GM23248 (cell line): ENCODE measurements at regions not wholly inside any gene's neighbourhood (a gene's known extent, or its start where the extent isn't known, plus 50 kb on each side); places are given as distances from the start of the nearest gene placed in this dataset.

Source experiments
- DNase-seq: peaks from one replicate; pipeline ENCODE4 v3.0.0-alpha.2; 2015
- H2AFZ ChIP-seq: fragments of 200-600 bp; sonication (generic); 2 replicates; pipeline ENCODE4 v1.6.1; 2016; ENCODE audit warnings: antibody characterized with exemption
- H3F3A ChIP-seq: fragments of 200-600 bp; sonication (generic); 2 replicates; pipeline ENCODE4 v1.6.1; 2016; ENCODE audit warnings: mild to moderate bottlenecking, antibody characterized with exemption, mixed run types; ENCODE audit not compliant: insufficient read depth
- H3K27ac ChIP-seq: fragments of 200-600 bp; sonication (generic); 2 replicates; pipeline ENCODE4 v1.5.1; 2016; ENCODE audit warnings: mild to moderate bottlenecking
- H3K27me3 ChIP-seq: fragments of 200-600 bp; sonication (generic); replicated peaks from 2 replicates; pipeline ENCODE4 v1.6.1; 2016; ENCODE audit warnings: mild to moderate bottlenecking; ENCODE audit not compliant: insufficient read depth
- H3K36me3 ChIP-seq: fragments of 200-600 bp; sonication (generic); 2 replicates; pipeline ENCODE4 v1.6.1; 2016; ENCODE audit warnings: low read depth, mild to moderate bottlenecking
- H3K4me1 ChIP-seq: fragments of 200-600 bp; sonication (generic); 2 replicates; pipeline ENCODE4 v1.6.1; 2016; ENCODE audit warnings: mild to moderate bottlenecking; ENCODE audit not compliant: insufficient read depth
- H3K4me2 ChIP-seq: fragments of 200-600 bp; sonication (generic); one replicate; pipeline ENCODE4 v1.6.1; 2016; ENCODE audit warnings: mild to moderate bottlenecking; ENCODE audit not compliant: unreplicated experiment
- H3K4me3 ChIP-seq: fragments of 200-600 bp; sonication (generic); 2 replicates; pipeline ENCODE4 v1.5.1; 2016; ENCODE audit warnings: mild to moderate bottlenecking
- H3K79me2 ChIP-seq: fragments of 200-600 bp; sonication (generic); 2 replicates; pipeline ENCODE4 v1.6.1; 2016; ENCODE audit warnings: mild to moderate bottlenecking; ENCODE audit not compliant: insufficient read depth
- H3K9ac ChIP-seq: fragments of 200-600 bp; sonication (generic); 2 replicates; pipeline ENCODE4 v1.6.1; 2016; ENCODE audit warnings: mild to moderate bottlenecking
- H3K9me2 ChIP-seq: fragments of 200-600 bp; sonication (generic); 2 replicates; pipeline ENCODE4 v1.6.1; 2016; ENCODE audit warnings: mixed run types, mild to moderate bottlenecking, moderate library complexity; ENCODE audit not compliant: insufficient read depth
- H3K9me3 ChIP-seq: fragments of 200-600 bp; sonication (generic); one replicate; pipeline ENCODE4 v1.6.1; 2017; ENCODE audit warnings: low read depth
- H4K20me1 ChIP-seq: fragments of 200-600 bp; sonication (generic); 2 replicates; pipeline ENCODE4 v1.6.0; 2016; ENCODE audit not compliant: insufficient read depth
- EZH2 ChIP-seq: fragments of 200-600 bp; sonication (generic); IDR thresholded peaks from 2 replicates; pipeline ENCODE4 v1.6.1; 2018; ENCODE audit warnings: antibody characterized with exemption, mild to moderate bottlenecking; ENCODE audit not compliant: insufficient read depth, poor library complexity, severe bottlenecking
- EZH2phosphoT487 ChIP-seq: fragments of 200-600 bp; sonication (generic); IDR thresholded peaks from 2 replicates; pipeline ENCODE4 v1.6.1; 2018; ENCODE audit warnings: antibody characterized with exemption, moderate library complexity, mild to moderate bottlenecking, low read depth; ENCODE audit not compliant: insufficient read depth
- WGBS, 2 experiments: methylation state at CpG; one replicate each; pipeline ENCODE4 v1.1.6; 2015 to 2017; ENCODE audit warnings: low lambda C conversion rate in 2 of 2, low coverage in 1 of 2; ENCODE audit errors: missing lambda C conversion rate in 2 of 2; 5-methylcytosine and 5-hydroxymethylcytosine counted together
- in situ Hi-C: fragments of 300-500 bp; cut with MboI; formaldehyde crosslinking; loops from 2 replicates; pipeline ENCODE4 v1.15.0; 2020

DNA sequence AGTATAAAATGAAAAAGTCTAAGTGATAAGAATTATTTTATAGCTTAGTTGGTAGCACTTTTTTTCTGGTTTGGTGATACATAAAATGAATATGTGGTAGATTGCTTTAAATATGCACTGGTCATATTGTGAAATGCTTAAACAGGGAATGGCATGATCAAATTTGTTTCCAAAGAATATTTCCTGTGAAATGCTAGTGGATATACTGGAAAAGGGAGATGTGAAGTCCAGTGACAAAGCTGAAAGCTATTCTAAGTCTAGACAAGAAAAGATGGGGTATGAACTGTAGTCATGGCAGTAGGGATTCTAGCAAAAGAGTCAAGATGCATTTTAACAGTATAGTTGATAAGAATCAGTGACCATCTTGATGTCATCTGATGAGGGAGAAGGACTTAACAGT is 98.9 kb upstream of the MME start:
- Histone ChIP-seq H3F3A (0 out of 2 replicates have a peak, but pooled peaks cover 6% of the 10 kb centered on the region), H3K27ac (peak overlapping the region; percentile 34), H3K36me3 (no peaks in the 10 kb centered on the region), H4K20me1 (no peaks in the 10 kb centered on the region), H3K4me1 (peaks cover 17% of the 10 kb centered on the region), H3K27me3 (no peaks in the 10 kb centered on the region), H3K4me2 (no peak overlapping the region), H3K4me3 (no peak overlapping the region), H3K9me3 (no peaks in the 10 kb centered on the region), H2AFZ (peak overlapping the region; percentile 38; the same call in 1 of the 2 replicates), H3K9me2 (no peaks in the 10 kb centered on the region), H3K9ac (no peak overlapping the region), H3K79me2 (no peaks in the 10 kb centered on the region)
- DNase-seq = peak; percentile 59
- in situ Hi-C loops = no loop called here
- no peak for TF ChIP-seq EZH2phosphoT487
- no peak for TF ChIP-seq EZH2

DNA sequence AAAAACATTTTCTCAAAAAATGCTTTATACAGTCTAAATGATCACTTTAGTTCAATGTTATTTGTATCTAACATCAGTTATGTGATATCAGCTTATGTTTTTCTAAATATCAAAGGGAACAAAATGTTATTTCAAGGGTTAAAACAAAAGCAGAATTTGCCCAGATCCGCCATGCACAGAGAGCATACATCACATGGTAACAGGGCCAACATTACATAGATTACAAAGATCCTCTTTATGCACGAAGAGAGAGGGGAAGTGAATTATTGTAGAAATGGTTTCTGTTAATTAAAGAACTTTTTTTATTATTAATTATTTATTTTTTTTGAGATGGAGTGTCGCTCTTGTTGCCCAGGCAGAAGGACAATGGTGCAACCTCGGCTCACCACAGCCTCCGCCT is 100.8 kb upstream of the MME start:
- no peaks in the 10 kb centered on the region for H3K36me3 ChIP-seq
- H3F3A ChIP-seq = 0 out of 2 replicates have a peak, but pooled peaks cover 6% of the 10 kb centered on the region
- H3K9ac ChIP-seq = no peak overlapping the region
- in situ Hi-C loops = no loop called here
- no peaks in the 10 kb centered on the region for H3K9me2 ChIP-seq
- H3K4me2 ChIP-seq = no peak overlapping the region
- no peak for DNase-seq
- H4K20me1 ChIP-seq = no peaks in the 10 kb centered on the region
- H2AFZ ChIP-seq = no peak overlapping the region
- no peak overlapping the region for H3K27ac ChIP-seq
- H3K9me3 ChIP-seq = no peaks in the 10 kb centered on the region
- peaks cover 17% of the 10 kb centered on the region for H3K4me1 ChIP-seq
- 88 to 90% methylated on average over 5 of the region's 5 CpGs for WGBS, 2 experiments
- H3K4me3 ChIP-seq = no peak overlapping the region
- no peaks in the 10 kb centered on the region for H3K27me3 ChIP-seq
- TF ChIP-seq EZH2 = no peak
- TF ChIP-seq EZH2phosphoT487 = no peak
- H3K79me2 ChIP-seq = no peaks in the 10 kb centered on the region

DNA sequence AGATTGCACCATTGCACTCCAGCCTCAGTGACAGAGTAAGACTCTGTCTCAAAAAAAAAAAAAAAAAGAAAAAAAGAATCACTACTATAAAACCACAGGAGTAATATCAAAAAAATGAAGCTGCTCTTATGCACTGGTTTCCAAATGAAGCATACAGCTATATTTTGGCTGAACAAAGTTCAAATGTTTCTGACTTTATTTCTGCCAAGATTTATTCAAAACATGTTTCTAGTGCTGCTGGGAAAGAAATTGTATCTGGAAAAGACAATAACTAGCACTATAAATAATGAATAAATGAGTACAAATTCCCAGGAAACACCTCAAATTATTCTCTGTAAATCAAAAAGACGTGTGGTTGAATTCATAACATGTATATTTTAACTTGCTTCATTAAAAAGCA is 102.5 kb upstream of the MME start:
- Histone ChIP-seq H3F3A (peaks cover 20% of the 10 kb centered on the region; the same call in 1 of the 2 replicates), H3K36me3 (no peaks in the 10 kb centered on the region), H3K9me3 (no peaks in the 10 kb centered on the region), H3K27ac (no peak overlapping the region), H3K4me2 (no peak overlapping the region), H3K27me3 (no peaks in the 10 kb centered on the region), H3K79me2 (no peaks in the 10 kb centered on the region), H2AFZ (no peak overlapping the region), H4K20me1 (no peaks in the 10 kb centered on the region), H3K4me3 (no peak overlapping the region), H3K9ac (no peak overlapping the region), H3K4me1 (peaks cover 32% of the 10 kb centered on the region), H3K9me2 (no peaks in the 10 kb centered on the region)
- WGBS, 2 experiments = 32 to 33% methylated on average over 1 of the region's 1 CpG
- TF ChIP-seq EZH2phosphoT487 (no peak), EZH2 (no peak)
- no peak for DNase-seq
- in situ Hi-C loops = no loop called here

DNA sequence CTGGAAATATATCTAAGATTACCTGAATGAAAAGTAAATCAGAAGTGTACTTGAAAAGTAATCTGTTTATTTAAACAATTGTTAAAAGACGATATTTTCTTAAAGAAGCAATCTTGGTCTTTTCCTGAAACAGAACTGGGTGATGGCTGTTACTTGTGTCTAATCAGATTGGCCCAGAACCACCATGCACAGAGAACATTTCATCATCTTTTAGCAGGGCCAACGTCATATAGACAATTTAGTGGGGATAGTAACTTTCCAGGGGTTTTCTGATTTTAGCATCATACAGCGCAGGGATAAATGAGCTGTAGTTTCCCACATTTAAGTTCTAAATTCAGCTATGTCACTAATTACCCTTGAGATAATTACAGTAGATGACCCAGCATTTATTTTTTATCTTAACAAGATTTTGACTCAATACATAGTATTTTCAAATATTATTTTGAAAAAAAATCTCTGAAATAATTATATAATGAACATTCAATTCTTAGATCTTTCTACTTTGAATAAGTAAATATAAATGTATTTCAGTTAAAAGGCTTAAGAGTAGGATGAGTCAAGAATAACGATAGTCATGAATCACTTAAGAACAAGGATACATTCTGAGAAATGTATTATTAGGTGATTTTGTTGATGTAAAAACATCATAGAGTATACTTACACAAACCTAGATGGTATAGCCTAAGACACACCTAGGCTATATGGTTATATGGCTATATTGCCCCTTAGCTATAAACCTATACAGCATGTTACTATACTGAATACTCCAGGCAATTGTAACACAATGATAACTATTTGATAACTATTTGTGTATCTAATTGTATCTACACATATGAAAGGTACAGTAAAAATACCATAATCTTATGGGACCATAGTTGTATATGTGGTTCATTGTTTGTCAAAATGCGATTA is 103.8 kb upstream of the MME start:
- no peaks in the 10 kb centered on the region for H3K79me2 ChIP-seq
- H3K4me3 ChIP-seq = no peak overlapping the region
- H3K36me3 ChIP-seq = no peaks in the 10 kb centered on the region
- 89 to 93% methylated on average over 5 of the region's 5 CpGs for WGBS, 2 experiments
- no peaks in the 10 kb centered on the region for H3K9me3 ChIP-seq
- no peaks in the 10 kb centered on the region for H3K9me2 ChIP-seq
- H3K4me1 ChIP-seq = peaks cover 40% of the 10 kb centered on the region
- no peak overlapping the region for H2AFZ ChIP-seq
- no peak overlapping the region for H3K4me2 ChIP-seq
- no peak overlapping the region for H3K27ac ChIP-seq
- H3F3A ChIP-seq = peaks cover 31% of the 10 kb centered on the region
- H3K9ac ChIP-seq = no peak overlapping the region
- TF ChIP-seq EZH2phosphoT487 = no peak
- TF ChIP-seq EZH2 = no peak
- in situ Hi-C loops = no loop called here
- H4K20me1 ChIP-seq = no peaks in the 10 kb centered on the region
- H3K27me3 ChIP-seq = no peaks in the 10 kb centered on the region
- DNase-seq = no peak
